GM12878 (cell line): ENCODE measurements at regions not wholly inside any gene's neighbourhood (a gene's known extent, or its start where the extent isn't known, plus 50 kb on each side); places are given as distances from the start of the nearest gene placed in this dataset.

Experiments used
- ATAC-seq: fragments of 200-7000 bp; cut with Tn5 transposase; 3 replicates; pipeline ENCODE4 v1.9.1; 2020; ENCODE audit warnings: mild to moderate bottlenecking, moderate library complexity
- BruUV-seq: library from RNA; stranded (reverse); fragments of 400-500 nt; replicated peaks from 2 replicates; lab custom pipeline; 2021; lab: Mats Ljungman, UMichigan
- CTCF ChIA-PET: fragments of 300-600 bp; sonication (Branson Sonifier 250); formaldehyde crosslinking; extraction: SDS; loops from one replicate; lab custom pipeline; 2021; ENCODE audit warnings: inconsistent platforms; lab: Yijun Ruan, JAX
- POLR2A ChIA-PET: fragments of 350-600 bp; formaldehyde crosslinking; extraction: SDS; loops from one replicate; lab custom pipeline; 2021; ENCODE audit warnings: inconsistent platforms; lab: Charles Lee
- RAD21 ChIA-PET: fragments of 300-600 bp; sonication (Branson Sonifier 250); formaldehyde crosslinking; loops from one replicate; lab custom pipeline; 2023; ENCODE audit warnings: antibody characterized with exemption; ENCODE audit not compliant: unreplicated experiment; lab: Charles Lee
- SMC1A ChIA-PET: fragments of 300-600 bp; sonication (Branson Sonifier 250); formaldehyde crosslinking; loops from one replicate; lab custom pipeline; 2023; ENCODE audit not compliant: unreplicated experiment, uncharacterized antibody; lab: Charles Lee
- DNase-seq: peaks from one replicate; pipeline ENCODE4 v3.0.0-alpha.2; 2011; ENCODE audit warnings: low read depth, low spot score
- FAIRE-seq: peaks from 3 replicates; lab custom pipeline; 2011; peaks lifted over from hg19 to GRCh38; lab: Jason Lieb, UNC
- H2AFZ ChIP-seq: 2 replicates; pipeline ENCODE4 v1.6.0; 2011; ENCODE audit warnings: low read depth, low read length, control low read depth; ENCODE audit not compliant: control insufficient read depth
- H3K27ac ChIP-seq: 2 replicates; pipeline ENCODE4 v1.5.1; 2011; ENCODE audit warnings: control low read depth; ENCODE audit not compliant: control insufficient read depth, insufficient read depth
- H3K27me3 ChIP-seq, 2 experiments: replicated peaks in 1 of 2; 2 replicates each; pipeline versions ENCODE4 v1.6.0 to v1.6.1; 2011; ENCODE audit warnings: low read length in 1 of 2; ENCODE audit not compliant: control insufficient read depth in 2 of 2, insufficient read depth in 2 of 2
- H3K36me3 ChIP-seq, 2 experiments: 2 replicates each; pipeline ENCODE4 v1.5.1; 2011; ENCODE audit warnings: low read length in 1 of 2; ENCODE audit not compliant: control insufficient read depth in 2 of 2, insufficient read depth in 2 of 2
- H3K4me1 ChIP-seq: 2 replicates; pipeline ENCODE4 v1.6.1; 2011; ENCODE audit warnings: mild to moderate bottlenecking, low read length, moderate library complexity, mixed read lengths; ENCODE audit not compliant: control insufficient read depth, insufficient read depth
- H3K4me2 ChIP-seq: 2 replicates; pipeline ENCODE4 v1.6.0; 2011; ENCODE audit warnings: control low read depth; ENCODE audit not compliant: control insufficient read depth, insufficient read depth
- H3K4me3 ChIP-seq: fragments of 200-600 bp; sonication (generic); 2 replicates; pipeline ENCODE4 v1.5.1; 2016
- H3K79me2 ChIP-seq: 2 replicates; pipeline ENCODE4 v1.6.0; 2011; ENCODE audit warnings: low read length; ENCODE audit not compliant: control insufficient read depth, insufficient read depth
- H3K9ac ChIP-seq: 2 replicates; pipeline ENCODE4 v1.8.0; 2011; ENCODE audit warnings: low read length, control low read depth, mixed read lengths; ENCODE audit not compliant: control insufficient read depth, insufficient read depth
- H3K9me3 ChIP-seq: replicated peaks from 3 replicates; pipeline ENCODE4 v1.5.1; 2011; ENCODE audit warnings: mild to moderate bottlenecking, low read length; ENCODE audit not compliant: control insufficient read depth, insufficient read depth
- H4K20me1 ChIP-seq: 2 replicates; pipeline ENCODE4 v1.6.0; 2011; ENCODE audit not compliant: control insufficient read depth, insufficient read depth
- CHD2 ChIP-seq: IDR thresholded peaks from 2 replicates; pipeline ENCODE4 v1.6.1; 2011; ENCODE audit warnings: low read depth, low read length, improper control_type of control experiment, borderline replicate concordance
- ETV6 ChIP-seq, 2 experiments: fragments of 450-650 bp in 1 of 2; IDR thresholded peaks in 1 of 2; conservative IDR thresholded peaks in 1 of 2; 2 replicates each; pipeline ENCODE4 v1.6.1; 2014; ENCODE audit warnings: antibody characterized with exemption in 1 of 2, borderline replicate concordance in 1 of 2, low read depth in 1 of 2, mild to moderate bottlenecking in 1 of 2, moderate library complexity in 1 of 2
- JUNB ChIP-seq: IDR thresholded peaks from 2 replicates; pipeline ENCODE4 v1.6.1; 2016; ENCODE audit warnings: antibody characterized with exemption, mild to moderate bottlenecking
- KLF5 ChIP-seq: fragments of 450-650 bp; IDR thresholded peaks from 2 replicates; pipeline ENCODE4 v1.6.1; 2014; ENCODE audit warnings: mild to moderate bottlenecking; ENCODE audit not compliant: partially characterized antibody
- LARP7 ChIP-seq: fragments of 450-650 bp; IDR thresholded peaks from 2 replicates; pipeline ENCODE4 v1.6.1; 2017; ENCODE audit warnings: mild to moderate bottlenecking
- NR2F1 ChIP-seq: fragments of 450-650 bp; conservative IDR thresholded peaks from 2 replicates; pipeline ENCODE4 v1.6.1; 2017; ENCODE audit warnings: mild to moderate bottlenecking
- PML ChIP-seq: IDR thresholded peaks from 2 replicates; pipeline ENCODE4 v1.6.1; 2012; ENCODE audit warnings: low read length, inconsistent platforms
- REST ChIP-seq: IDR thresholded peaks from 2 replicates; pipeline ENCODE4 v1.6.1; 2012; ENCODE audit warnings: mild to moderate bottlenecking, low read depth, low read length
- RFX5 ChIP-seq: IDR thresholded peaks from 2 replicates; pipeline ENCODE4 v1.6.1; 2011; ENCODE audit warnings: low read depth, low read length, improper control_type of control experiment
- SRF ChIP-seq, 2 experiments: IDR thresholded peaks; 2 replicates each; pipeline ENCODE4 v1.6.1; 2011; ENCODE audit warnings: low read depth in 2 of 2, low read length in 2 of 2, mild to moderate bottlenecking in 1 of 2, moderate library complexity in 1 of 2
- SUZ12 ChIP-seq: fragments of 200-600 bp; sonication (generic); IDR thresholded peaks from one replicate; pipeline ENCODE4 v1.6.1; 2018; ENCODE audit warnings: antibody characterized with exemption, mild to moderate bottlenecking; ENCODE audit not compliant: unreplicated experiment
- ZNF217 ChIP-seq: fragments of 450-650 bp; IDR thresholded peaks from 2 replicates; pipeline ENCODE4 v1.6.1; 2017; ENCODE audit warnings: antibody characterized with exemption, mild to moderate bottlenecking
- ZNF274 ChIP-seq: IDR thresholded peaks from one replicate; pipeline ENCODE4 v1.8.0; 2011; ENCODE audit not compliant: insufficient read length, insufficient read depth
- in situ Hi-C: fragments of 300-500 bp; cut with MboI; formaldehyde crosslinking; loops from 9 replicates; pipeline ENCODE4 v1.14.3; 2018; ENCODE audit warnings: mixed read lengths
- intact Hi-C: fragments of 100-400 bp; cut with micrococcal nuclease; formaldehyde crosslinking; loops from one replicate; pipeline ENCODE4 v1.14.2; 2022; ENCODE audit not compliant: unreplicated experiment

GRCh38 chr11:28699701-28700100 lies 591.5 kb downstream of the METTL15 start:
- FAIRE-seq, result no peak
- Histone ChIP-seq H3K4me1 (no peaks in the 10 kb centered on the region), H3K27me3 (no peaks in the 10 kb centered on the region; a peak in 1 of 4 replicates), H4K20me1 (no peaks in the 10 kb centered on the region), H3K4me3 (no peak overlapping the region), H3K9ac (no peak overlapping the region), H3K4me2 (no peak overlapping the region), H2AFZ (no peak overlapping the region), H3K27ac (no peak overlapping the region), H3K36me3 (no peaks in the 10 kb centered on the region), H3K9me3 (no peaks in the 10 kb centered on the region), H3K79me2 (no peaks in the 10 kb centered on the region)
- CTCF ChIA-PET, result interaction anchor here (0.9 to 4.8 kb wide), 8 partner anchors 9 to 1002 kb away, joined by 3 to 30 read pairs (median 4); partner anchors contain the start of gene BDNF
- RAD21 ChIA-PET, result interaction anchor here (0.6 to 7.7 kb wide), 3 partner anchors 26 to 1000 kb away, joined by 3 to 53 read pairs (median 4); partner anchors contain the start of gene BDNF
- POLR2A ChIA-PET, result no interaction called here
- SMC1A ChIA-PET, result interaction anchor here (0.8 to 2.2 kb wide), 4 partner anchors 64 to 1001 kb away, joined by 3 to 11 read pairs (median 3); no protein-coding TSS in a partner anchor
- BruUV-seq, result no TSS peak
- no peak for DNase-seq
- in situ Hi-C loops (loop anchor here (5.0 to 25.0 kb wide), 2 partner anchors 638 to 997 kb away; partner anchors contain the start of gene BDNF), intact Hi-C loops (loop anchor here (2.0 to 5.0 kb wide), 2 partner anchors 633 to 1001 kb away; no protein-coding TSS in a partner anchor)
- no peak for ATAC-seq
- TF ChIP-seq ZNF217 (no peak), PML (no peak), ZNF274 (no peak), LARP7 (no peak), SUZ12 (no peak), RFX5 (no peak), CHD2 (no peak), REST (no peak), NR2F1 (no peak), KLF5 (no peak), SRF (IDR thresholded peaks at IDR 0.05; ENCODE audit: low read depth in 2 of 2, low read length in 2 of 2) (no peak), ETV6 (conservative IDR thresholded peaks at IDR 0.05 in 1 of 2, IDR thresholded peaks at IDR 0.05 in 1 of 2; ENCODE audit: borderline replicate concordance in 1 of 2, low read depth in 1 of 2) (no peak), JUNB (no peak)
